HCT116 (cell line): ENCODE measurements at regions not wholly inside any gene's neighbourhood (a gene's known extent, or its start where the extent isn't known, plus 50 kb on each side); places are given as distances from the start of the nearest gene placed in this dataset.

Experiments
- ATAC-seq: fragments of 200-7000 bp; cut with Tn5 transposase; 2 replicates; pipeline ENCODE4 v1.9.1; 2020; ENCODE audit warnings: mild to moderate bottlenecking, moderate library complexity
- BruUV-seq: library from RNA; stranded (reverse); fragments of 400-500 nt; replicated peaks from 2 replicates; lab custom pipeline; 2021; lab: Mats Ljungman, UMichigan
- CTCF ChIA-PET: fragments of 300-600 bp; sonication (Branson Sonifier 250); formaldehyde crosslinking; loops from one replicate; lab custom pipeline; 2021; ENCODE audit warnings: antibody characterized with exemption; lab: Charles Lee
- POLR2A ChIA-PET: fragments of 300-600, 350-600 bp; sonication (Branson Sonifier 250); formaldehyde crosslinking; loops from one replicate; lab custom pipeline; 2021; ENCODE audit warnings: antibody characterized with exemption; lab: Charles Lee
- RAD21 ChIA-PET, 2 experiments: fragments of 300-600 bp; sonication (Branson Sonifier 250); formaldehyde crosslinking; loops; one replicate each; lab custom pipeline; 2023; ENCODE audit warnings: low total read pairs in 2 of 2; ENCODE audit not compliant: uncharacterized antibody in 2 of 2, unreplicated experiment in 2 of 2, low non-redundant PET in 1 of 2; lab: Charles Lee
- DNase-seq: peaks from one replicate; pipeline ENCODE4 v3.0.0-alpha.2; 2010; ENCODE audit warnings: low read depth, low spot score
- H2AFZ ChIP-seq: fragments of 200-600 bp; shearing (Covaris generic), sonication (generic); 2 replicates; pipeline ENCODE4 v1.6.1; 2017; ENCODE audit warnings: low read depth, mixed run types, mixed read lengths, antibody characterized with exemption, low read length; ENCODE audit not compliant: poor library complexity, severe bottlenecking
- H3K27ac ChIP-seq: 2 replicates; pipeline ENCODE4 v1.5.1; 2012; ENCODE audit warnings: low read depth, low read length
- H3K27me3 ChIP-seq: fragments of 200-600 bp; sonication (generic); 2 replicates; pipeline ENCODE4 v1.6.1; 2016; ENCODE audit warnings: mixed run types, low read length, mixed read lengths; ENCODE audit not compliant: insufficient read depth
- H3K36me3 ChIP-seq, 2 experiments: fragments of 200-500 bp in 1 of 2; fragments of 200-600 bp in 1 of 2; sonication (Bioruptor generic) in 1 of 2; sonication (generic) in 1 of 2; 2 replicates each; pipeline versions ENCODE4 v1.5.1 to v1.6.1; 2014 to 2016; ENCODE audit warnings: low read length in 2 of 2, inconsistent platforms in 1 of 2, mixed read lengths in 1 of 2, mixed run types in 1 of 2; ENCODE audit not compliant: insufficient read depth in 2 of 2, control insufficient read depth in 1 of 2
- H3K4me1 ChIP-seq, 2 experiments: fragments of 200-600 bp in 1 of 2; sonication (generic) in 1 of 2; 2 replicates each; pipeline versions ENCODE4 v1.5.1 to v1.6.1; 2012 to 2017; ENCODE audit warnings: low read length in 2 of 2, inconsistent platforms in 1 of 2, mild to moderate bottlenecking in 1 of 2, mixed read lengths in 1 of 2, mixed run types in 1 of 2, moderate library complexity in 1 of 2; ENCODE audit not compliant: insufficient read depth in 2 of 2, control insufficient read depth in 1 of 2
- H3K4me2 ChIP-seq: fragments of 200-600 bp; sonication (generic); 2 replicates; pipeline ENCODE4 v1.6.1; 2017; ENCODE audit warnings: mixed run types, low read length, mixed read lengths
- H3K4me3 ChIP-seq, 2 experiments: fragments of 200-600 bp in 1 of 2; sonication (generic) in 1 of 2; replicated peaks in 1 of 2; 2 replicates each; pipeline ENCODE4 v1.5.1; 2011 to 2016; ENCODE audit warnings: low read length in 2 of 2, control low read depth in 1 of 2, low read depth in 1 of 2, mild to moderate bottlenecking in 1 of 2, mixed read lengths in 1 of 2, mixed run types in 1 of 2
- H3K79me2 ChIP-seq: fragments of 200-600 bp; sonication (generic); 2 replicates; pipeline ENCODE4 v1.6.1; 2017; ENCODE audit warnings: mild to moderate bottlenecking, mixed run types, low read length, moderate library complexity, mixed read lengths; ENCODE audit not compliant: insufficient read depth
- H3K9ac ChIP-seq: fragments of 200-600 bp; sonication (generic); 2 replicates; pipeline ENCODE4 v1.6.1; 2016; ENCODE audit warnings: low read length, mixed read lengths
- H3K9me2 ChIP-seq: fragments of 200-600 bp; sonication (generic), shearing (Covaris generic); 2 replicates; pipeline ENCODE4 v1.6.1; 2017; ENCODE audit warnings: mixed run types, mild to moderate bottlenecking, moderate library complexity; ENCODE audit not compliant: insufficient read depth
- H3K9me3 ChIP-seq, 2 experiments: fragments of 200-500 bp in 1 of 2; fragments of 200-600 bp in 1 of 2; sonication (Bioruptor generic) in 1 of 2; sonication (generic) in 1 of 2; 2 replicates each; pipeline ENCODE4 v1.6.1; 2014 to 2017; ENCODE audit warnings: low read length in 2 of 2, mixed read lengths in 2 of 2, inconsistent platforms in 1 of 2, low read depth in 1 of 2, mild to moderate bottlenecking in 1 of 2, mixed run types in 1 of 2, moderate library complexity in 1 of 2; ENCODE audit not compliant: control insufficient read depth in 1 of 2, insufficient read depth in 1 of 2
- H4K20me1 ChIP-seq: fragments of 200-600 bp; sonication (generic), shearing (Covaris generic); 2 replicates; pipeline ENCODE4 v1.6.1; 2017; ENCODE audit warnings: mixed run types, mild to moderate bottlenecking, moderate library complexity; ENCODE audit not compliant: insufficient read depth
- ELF1 ChIP-seq: IDR thresholded peaks from 2 replicates; pipeline ENCODE4 v1.6.1; 2012; ENCODE audit warnings: low read depth, borderline replicate concordance
- EZH2 ChIP-seq: fragments of 200-600 bp; sonication (generic); IDR thresholded peaks from 2 replicates; pipeline ENCODE4 v1.6.1; 2017; ENCODE audit warnings: antibody characterized with exemption, mixed run types
- FOSL1 ChIP-seq: IDR thresholded peaks from 2 replicates; pipeline ENCODE4 v1.6.1; 2012; ENCODE audit warnings: low read depth
- JUND ChIP-seq: IDR thresholded peaks from 2 replicates; pipeline ENCODE4 v1.6.1; 2012
- POLR2A ChIP-seq: IDR thresholded peaks from 2 replicates; pipeline ENCODE4 v1.7.0; 2011; ENCODE audit warnings: borderline replicate concordance; ENCODE audit not compliant: insufficient read depth, insufficient read length; ENCODE audit errors: extremely low read depth
- POLR2AphosphoS5 ChIP-seq: IDR thresholded peaks from 2 replicates; pipeline ENCODE4 v1.6.1; 2011; ENCODE audit warnings: mild to moderate bottlenecking, low read depth, low read length, moderate library complexity
- RAD21 ChIP-seq: IDR thresholded peaks from 2 replicates; pipeline ENCODE4 v1.6.1; 2012; ENCODE audit warnings: low read depth, mild to moderate bottlenecking
- SIN3A ChIP-seq: IDR thresholded peaks from 2 replicates; pipeline ENCODE4 v1.6.1; 2012; ENCODE audit warnings: low read depth
- SP1 ChIP-seq: IDR thresholded peaks from 2 replicates; pipeline ENCODE4 v1.6.1; 2012; ENCODE audit warnings: low read depth
- SRF ChIP-seq: IDR thresholded peaks from 2 replicates; pipeline ENCODE4 v1.6.1; 2012; ENCODE audit warnings: low read depth
- TCF7L2 ChIP-seq: IDR thresholded peaks from 2 replicates; pipeline ENCODE4 v1.7.0; 2011; ENCODE audit warnings: borderline replicate concordance, inconsistent platforms; ENCODE audit not compliant: insufficient read depth, insufficient read length; ENCODE audit errors: extremely low read depth
- ZNF274 ChIP-seq: fragments of 200-500 bp; sonication (Bioruptor generic); IDR thresholded peaks from 2 replicates; pipeline ENCODE4 v1.6.1; 2014; ENCODE audit warnings: mild to moderate bottlenecking, low read depth, low read length, inconsistent platforms
- intact Hi-C: fragments of 100-400 bp; cut with micrococcal nuclease; formaldehyde crosslinking; loops from 2 replicates; pipeline ENCODE4 v1.10.0; 2022
- TF ChIP-seq, protein P1 (sequence below): IDR thresholded peaks from 2 replicates; pipeline ENCODE4 v1.6.1; 2012
- TF ChIP-seq, protein P2 (sequence below): IDR thresholded peaks from 2 replicates; pipeline ENCODE4 v1.6.1; 2012; ENCODE audit warnings: low read depth
- TF ChIP-seq, protein P3 (sequence below): IDR thresholded peaks from 2 replicates; pipeline ENCODE4 v1.6.1; 2012

DNA sequence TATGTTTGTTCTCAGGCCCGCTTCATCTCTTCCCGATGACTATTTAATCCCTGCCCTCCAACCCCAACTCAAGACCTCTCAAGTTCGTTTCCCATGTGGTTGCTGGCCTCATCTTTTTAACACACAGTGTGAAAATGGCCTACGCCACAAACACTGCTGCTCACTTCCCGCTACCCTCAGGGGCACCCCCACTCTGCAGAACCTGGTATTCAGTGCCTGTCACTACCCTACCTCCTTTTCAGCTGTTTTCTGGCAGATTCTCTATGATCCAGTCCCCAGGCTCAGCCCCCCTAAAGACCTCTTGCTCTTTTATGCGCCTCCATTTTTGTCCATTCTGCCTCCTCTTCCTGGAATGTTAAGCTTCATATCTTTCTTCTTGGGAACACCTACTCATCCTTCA, 152.6 kb upstream of the C1orf174 start:
- H3K9me3 ChIP-seq, result no peaks in the 10 kb centered on the region

More for the DNA sequence above, 152.6 kb upstream of the C1orf174 start:
- BruUV-seq, result no TSS peak
- Histone ChIP-seq H3K4me3 (no peak overlapping the region), H3K9ac (no peak overlapping the region), H3K27me3 (no peaks in the 10 kb centered on the region; the same call in 1 of the 2 replicates), H3K27ac (no peak overlapping the region), H3K36me3 (no peaks in the 10 kb centered on the region), H2AFZ (no peak overlapping the region), H3K9me2 (no peaks in the 10 kb centered on the region), H3K4me2 (no peak overlapping the region), H3K79me2 (no peaks in the 10 kb centered on the region)
- CTCF ChIA-PET, result no interaction called here
- RAD21 ChIA-PET, result no interaction called here
- ATAC-seq (no peak), DNase-seq (no peak)
- POLR2A ChIA-PET, result no interaction called here
- intact Hi-C loops, result no loop called here
- TF ChIP-seq, protein P1, sequence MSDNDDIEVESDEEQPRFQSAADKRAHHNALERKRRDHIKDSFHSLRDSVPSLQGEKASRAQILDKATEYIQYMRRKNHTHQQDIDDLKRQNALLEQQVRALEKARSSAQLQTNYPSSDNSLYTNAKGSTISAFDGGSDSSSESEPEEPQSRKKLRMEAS, result no peak
- no peak for TF ChIP-seq TCF7L2
- no peak for TF ChIP-seq FOSL1
- TF ChIP-seq ELF1, result no peak
- TF ChIP-seq, protein P2, sequence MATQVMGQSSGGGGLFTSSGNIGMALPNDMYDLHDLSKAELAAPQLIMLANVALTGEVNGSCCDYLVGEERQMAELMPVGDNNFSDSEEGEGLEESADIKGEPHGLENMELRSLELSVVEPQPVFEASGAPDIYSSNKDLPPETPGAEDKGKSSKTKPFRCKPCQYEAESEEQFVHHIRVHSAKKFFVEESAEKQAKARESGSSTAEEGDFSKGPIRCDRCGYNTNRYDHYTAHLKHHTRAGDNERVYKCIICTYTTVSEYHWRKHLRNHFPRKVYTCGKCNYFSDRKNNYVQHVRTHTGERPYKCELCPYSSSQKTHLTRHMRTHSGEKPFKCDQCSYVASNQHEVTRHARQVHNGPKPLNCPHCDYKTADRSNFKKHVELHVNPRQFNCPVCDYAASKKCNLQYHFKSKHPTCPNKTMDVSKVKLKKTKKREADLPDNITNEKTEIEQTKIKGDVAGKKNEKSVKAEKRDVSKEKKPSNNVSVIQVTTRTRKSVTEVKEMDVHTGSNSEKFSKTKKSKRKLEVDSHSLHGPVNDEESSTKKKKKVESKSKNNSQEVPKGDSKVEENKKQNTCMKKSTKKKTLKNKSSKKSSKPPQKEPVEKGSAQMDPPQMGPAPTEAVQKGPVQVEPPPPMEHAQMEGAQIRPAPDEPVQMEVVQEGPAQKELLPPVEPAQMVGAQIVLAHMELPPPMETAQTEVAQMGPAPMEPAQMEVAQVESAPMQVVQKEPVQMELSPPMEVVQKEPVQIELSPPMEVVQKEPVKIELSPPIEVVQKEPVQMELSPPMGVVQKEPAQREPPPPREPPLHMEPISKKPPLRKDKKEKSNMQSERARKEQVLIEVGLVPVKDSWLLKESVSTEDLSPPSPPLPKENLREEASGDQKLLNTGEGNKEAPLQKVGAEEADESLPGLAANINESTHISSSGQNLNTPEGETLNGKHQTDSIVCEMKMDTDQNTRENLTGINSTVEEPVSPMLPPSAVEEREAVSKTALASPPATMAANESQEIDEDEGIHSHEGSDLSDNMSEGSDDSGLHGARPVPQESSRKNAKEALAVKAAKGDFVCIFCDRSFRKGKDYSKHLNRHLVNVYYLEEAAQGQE, result no peak
- TF ChIP-seq RAD21, result no peak
- no peak for TF ChIP-seq POLR2AphosphoS5
- TF ChIP-seq ZNF274, result no peak
- TF ChIP-seq SP1, result no peak
- no peak for TF ChIP-seq EZH2
- no peak for TF ChIP-seq SIN3A
- TF ChIP-seq, protein P3, sequence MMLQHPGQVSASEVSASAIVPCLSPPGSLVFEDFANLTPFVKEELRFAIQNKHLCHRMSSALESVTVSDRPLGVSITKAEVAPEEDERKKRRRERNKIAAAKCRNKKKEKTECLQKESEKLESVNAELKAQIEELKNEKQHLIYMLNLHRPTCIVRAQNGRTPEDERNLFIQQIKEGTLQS, result no peak
- no peak for TF ChIP-seq JUND
- TF ChIP-seq SRF, result no peak
- TF ChIP-seq POLR2A, result no peak
- TF ChIP-seq, all 23 proteins: peak for 0
- H4K20me1 ChIP-seq, result no peaks in the 10 kb centered on the region
- no peaks in the 10 kb centered on the region for H3K4me1 ChIP-seq
